ENCODE measurements at regions not wholly inside any gene's neighbourhood (a gene's known extent, or its start where the extent isn't known, plus 50 kb on each side); places are given as distances from the start of the nearest gene placed in this dataset.

DNA sequence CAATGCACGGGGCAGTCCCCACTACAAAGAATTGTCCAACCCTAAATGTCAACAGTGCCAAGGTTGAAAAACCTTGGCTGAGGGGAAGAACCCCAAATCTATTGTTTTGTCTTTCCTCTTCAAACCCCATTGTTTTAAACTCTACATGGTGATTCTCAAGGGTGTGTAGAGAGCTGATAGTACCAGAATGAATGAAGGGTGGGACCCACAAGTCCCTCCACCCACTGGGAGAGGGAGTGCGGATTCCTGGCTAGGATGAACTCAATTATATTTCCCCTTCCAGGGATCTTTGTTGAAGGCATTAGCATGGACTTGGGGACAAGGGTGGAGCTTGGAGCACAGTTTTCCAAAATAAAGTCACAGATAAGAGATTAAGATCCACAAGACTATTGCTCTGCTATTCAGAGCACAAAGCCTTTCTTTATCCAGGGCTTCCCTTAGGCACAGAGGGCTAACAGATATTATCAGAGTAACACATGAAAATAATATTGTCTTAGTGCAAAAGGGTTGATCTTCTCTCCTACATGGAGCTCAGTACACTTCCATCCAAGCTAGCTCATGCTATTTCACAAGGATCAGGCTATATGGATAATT is 755.1 kb upstream of the TBX3 start:
- DNase-seq (ENCODE audit: low read depth, low spot score) (no peak), ATAC-seq (no peak)
- Histone ChIP-seq H3K4me1 (ENCODE audit: control insufficient read depth in 1 of 2, insufficient read depth in 2 of 2, low read length in 2 of 2) (peaks cover 7 to 9% of the 10 kb centered on the region in 2 experiments; a peak in 3 of 4 replicates), H3K79me2 (ENCODE audit: insufficient read depth, low read length) (no peaks in the 10 kb centered on the region), H3K27ac (ENCODE audit: low read depth, low read length) (no peak overlapping the region), H3K9me2 (ENCODE audit: insufficient read depth) (no peaks in the 10 kb centered on the region), H3K4me3 (replicated peaks in 1 of 2; ENCODE audit: low read depth in 1 of 2, low read length in 2 of 2) (no peak overlapping the region), H4K20me1 (ENCODE audit: insufficient read depth) (no peaks in the 10 kb centered on the region), H3K36me3 (ENCODE audit: control insufficient read depth in 1 of 2, insufficient read depth in 2 of 2, low read length in 2 of 2) (no peaks in the 10 kb centered on the region), H3K9ac (ENCODE audit: low read length) (no peak overlapping the region), H3K9me3 (ENCODE audit: control insufficient read depth in 1 of 2, insufficient read depth in 1 of 2, low read depth in 1 of 2, low read length in 2 of 2) (no peaks in the 10 kb centered on the region), H3K27me3 (ENCODE audit: insufficient read depth, low read length) (no peaks in the 10 kb centered on the region; the same call in 1 of the 2 replicates), H3K4me2 (ENCODE audit: low read length) (no peak overlapping the region), H2AFZ (ENCODE audit: low read depth, low read length, poor library complexity, severe bottlenecking) (no peak overlapping the region)
- CTCF ChIA-PET = no interaction called here
- POLR2A ChIA-PET = no interaction called here
- intact Hi-C loops (cut with micrococcal nuclease) = no loop called here
- TF ChIP-seq EZH2phosphoT487 (IDR thresholded peaks at IDR 0.05; ENCODE audit: borderline replicate concordance) (no peak), JUND (IDR thresholded peaks at IDR 0.05) (no peak), SRF (IDR thresholded peaks at IDR 0.05; ENCODE audit: low read depth) (no peak), CEBPB (IDR thresholded peaks at IDR 0.05; ENCODE audit: low read depth) (no peak), RAD21 (IDR thresholded peaks at IDR 0.05; ENCODE audit: low read depth) (no peak), SP1 (IDR thresholded peaks at IDR 0.05; ENCODE audit: low read depth) (no peak), SIN3A (IDR thresholded peaks at IDR 0.05; ENCODE audit: low read depth) (no peak), EGR1 (IDR thresholded peaks at IDR 0.05; ENCODE audit: low read depth) (no peak), ATF3 (IDR thresholded peaks at IDR 0.05) (no peak), FOSL1 (IDR thresholded peaks at IDR 0.05; ENCODE audit: low read depth) (no peak), CBX3 (IDR thresholded peaks at IDR 0.05; ENCODE audit: low read depth) (no peak), EZH2 (IDR thresholded peaks at IDR 0.05) (no peak)
- TF ChIP-seq, protein P1, sequence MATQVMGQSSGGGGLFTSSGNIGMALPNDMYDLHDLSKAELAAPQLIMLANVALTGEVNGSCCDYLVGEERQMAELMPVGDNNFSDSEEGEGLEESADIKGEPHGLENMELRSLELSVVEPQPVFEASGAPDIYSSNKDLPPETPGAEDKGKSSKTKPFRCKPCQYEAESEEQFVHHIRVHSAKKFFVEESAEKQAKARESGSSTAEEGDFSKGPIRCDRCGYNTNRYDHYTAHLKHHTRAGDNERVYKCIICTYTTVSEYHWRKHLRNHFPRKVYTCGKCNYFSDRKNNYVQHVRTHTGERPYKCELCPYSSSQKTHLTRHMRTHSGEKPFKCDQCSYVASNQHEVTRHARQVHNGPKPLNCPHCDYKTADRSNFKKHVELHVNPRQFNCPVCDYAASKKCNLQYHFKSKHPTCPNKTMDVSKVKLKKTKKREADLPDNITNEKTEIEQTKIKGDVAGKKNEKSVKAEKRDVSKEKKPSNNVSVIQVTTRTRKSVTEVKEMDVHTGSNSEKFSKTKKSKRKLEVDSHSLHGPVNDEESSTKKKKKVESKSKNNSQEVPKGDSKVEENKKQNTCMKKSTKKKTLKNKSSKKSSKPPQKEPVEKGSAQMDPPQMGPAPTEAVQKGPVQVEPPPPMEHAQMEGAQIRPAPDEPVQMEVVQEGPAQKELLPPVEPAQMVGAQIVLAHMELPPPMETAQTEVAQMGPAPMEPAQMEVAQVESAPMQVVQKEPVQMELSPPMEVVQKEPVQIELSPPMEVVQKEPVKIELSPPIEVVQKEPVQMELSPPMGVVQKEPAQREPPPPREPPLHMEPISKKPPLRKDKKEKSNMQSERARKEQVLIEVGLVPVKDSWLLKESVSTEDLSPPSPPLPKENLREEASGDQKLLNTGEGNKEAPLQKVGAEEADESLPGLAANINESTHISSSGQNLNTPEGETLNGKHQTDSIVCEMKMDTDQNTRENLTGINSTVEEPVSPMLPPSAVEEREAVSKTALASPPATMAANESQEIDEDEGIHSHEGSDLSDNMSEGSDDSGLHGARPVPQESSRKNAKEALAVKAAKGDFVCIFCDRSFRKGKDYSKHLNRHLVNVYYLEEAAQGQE (IDR thresholded peaks at IDR 0.05; ENCODE audit: low read depth) = no peak
- TF ChIP-seq, protein P2, sequence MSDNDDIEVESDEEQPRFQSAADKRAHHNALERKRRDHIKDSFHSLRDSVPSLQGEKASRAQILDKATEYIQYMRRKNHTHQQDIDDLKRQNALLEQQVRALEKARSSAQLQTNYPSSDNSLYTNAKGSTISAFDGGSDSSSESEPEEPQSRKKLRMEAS (IDR thresholded peaks at IDR 0.05) = no peak
- BruUV-seq (replicated peaks) = no TSS peak
- RAD21 ChIA-PET (ENCODE audit: low non-redundant PET in 1 of 2, low total read pairs in 2 of 2, uncharacterized antibody in 2 of 2, unreplicated experiment in 2 of 2) = no interaction called here

Measured in HCT116 (cell line).